Testis (tissue), 2 donors: ENCODE measurements at regions not wholly inside any gene's neighbourhood (a gene's known extent, or its start where the extent isn't known, plus 50 kb on each side); places are given as distances from the start of the nearest gene placed in this dataset.

ENCODE experiments used
- DNase-seq: peaks from one replicate; pipeline ENCODE4 v3.0.0-alpha.2; 2019
- H3K27ac ChIP-seq, 2 donors: fragments of 200-600 bp; sonication (generic); one replicate each; pipeline ENCODE4 v1.5.1; 2019
- H3K27me3 ChIP-seq: fragments of 200-600 bp; sonication (generic); one replicate; pipeline ENCODE4 v1.5.1; 2019
- H3K36me3 ChIP-seq: fragments of 200-600 bp; sonication (generic); one replicate; pipeline ENCODE4 v1.5.1; 2017; ENCODE audit warnings: low read depth; ENCODE audit errors: missing control alignments
- H3K4me1 ChIP-seq: fragments of 200-600 bp; sonication (generic); one replicate; pipeline ENCODE4 v1.5.1; 2019
- H3K4me3 ChIP-seq, 2 donors: fragments of 200-600 bp; sonication (generic); one replicate each; pipeline ENCODE4 v1.5.1; 2017 to 2019
- H3K9me3 ChIP-seq: fragments of 200-600 bp; sonication (generic); one replicate; pipeline ENCODE4 v1.5.1; 2017
- POLR2A ChIP-seq: fragments of 450-650 bp; IDR thresholded peaks from one replicate; pipeline ENCODE4 v1.6.1; 2017; ENCODE audit warnings: antibody characterized with exemption, mild to moderate bottlenecking, moderate library complexity
- WGBS, 2 donors: methylation state at CpG; one replicate each; pipeline ENCODE4 v1.1.5; 2018; 5-methylcytosine and 5-hydroxymethylcytosine counted together
- intact Hi-C: fragments of 100-400 bp; cut with DNase I; formaldehyde crosslinking; loops from one replicate; pipeline ENCODE4 v1.15.1; 2023; ENCODE audit warnings: low total_unique reads
- TF ChIP-seq, protein P1 (sequence below), 3 experiments: fragments of 450-650 bp in 2 of 3; fragments of 200-600 bp in 1 of 3; sonication (generic) in 1 of 3; IDR thresholded peaks; one replicate each; pipeline ENCODE4 v1.5.1; 2016 to 2019; ENCODE audit warnings: antibody characterized with exemption in 3 of 3, mild to moderate bottlenecking in 2 of 3, moderate library complexity in 1 of 3

DNA sequence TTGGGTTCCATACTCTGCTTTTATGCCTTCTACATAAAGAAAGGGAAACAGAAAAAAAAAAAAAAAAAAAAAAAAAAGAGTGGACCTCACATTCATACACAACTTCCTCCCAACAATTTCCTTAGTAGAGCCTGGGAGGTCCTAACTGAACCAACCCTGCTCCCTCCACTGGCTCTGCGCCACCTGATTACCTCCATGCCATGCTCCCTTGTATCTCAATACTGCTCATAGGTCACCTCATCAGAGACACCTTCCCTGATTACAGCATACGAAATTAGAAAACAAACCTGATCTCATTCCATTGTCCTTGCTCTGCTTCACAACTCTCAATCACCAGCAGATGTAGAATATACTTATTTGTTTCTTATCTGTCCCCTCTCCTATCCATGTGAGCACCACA is 134.2 kb upstream of the EYA4 start:
- Histone ChIP-seq H3K4me3 (no peak overlapping the region), H3K27ac (no peak overlapping the region), H3K9me3 (no peaks in the 10 kb centered on the region), H3K4me1 (no peaks in the 10 kb centered on the region), H3K36me3 (no peaks in the 10 kb centered on the region), H3K27me3 (no peaks in the 10 kb centered on the region)
- intact Hi-C loops = no loop called here
- TF ChIP-seq, protein P1, sequence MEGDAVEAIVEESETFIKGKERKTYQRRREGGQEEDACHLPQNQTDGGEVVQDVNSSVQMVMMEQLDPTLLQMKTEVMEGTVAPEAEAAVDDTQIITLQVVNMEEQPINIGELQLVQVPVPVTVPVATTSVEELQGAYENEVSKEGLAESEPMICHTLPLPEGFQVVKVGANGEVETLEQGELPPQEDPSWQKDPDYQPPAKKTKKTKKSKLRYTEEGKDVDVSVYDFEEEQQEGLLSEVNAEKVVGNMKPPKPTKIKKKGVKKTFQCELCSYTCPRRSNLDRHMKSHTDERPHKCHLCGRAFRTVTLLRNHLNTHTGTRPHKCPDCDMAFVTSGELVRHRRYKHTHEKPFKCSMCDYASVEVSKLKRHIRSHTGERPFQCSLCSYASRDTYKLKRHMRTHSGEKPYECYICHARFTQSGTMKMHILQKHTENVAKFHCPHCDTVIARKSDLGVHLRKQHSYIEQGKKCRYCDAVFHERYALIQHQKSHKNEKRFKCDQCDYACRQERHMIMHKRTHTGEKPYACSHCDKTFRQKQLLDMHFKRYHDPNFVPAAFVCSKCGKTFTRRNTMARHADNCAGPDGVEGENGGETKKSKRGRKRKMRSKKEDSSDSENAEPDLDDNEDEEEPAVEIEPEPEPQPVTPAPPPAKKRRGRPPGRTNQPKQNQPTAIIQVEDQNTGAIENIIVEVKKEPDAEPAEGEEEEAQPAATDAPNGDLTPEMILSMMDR (IDR thresholded peaks at IDR 0.05) = no peak
- TF ChIP-seq POLR2A = no peak
- 81 to 89% methylated on average over 2 of the region's 2 CpGs for WGBS, 2 donors
- DNase-seq = no peak

DNA sequence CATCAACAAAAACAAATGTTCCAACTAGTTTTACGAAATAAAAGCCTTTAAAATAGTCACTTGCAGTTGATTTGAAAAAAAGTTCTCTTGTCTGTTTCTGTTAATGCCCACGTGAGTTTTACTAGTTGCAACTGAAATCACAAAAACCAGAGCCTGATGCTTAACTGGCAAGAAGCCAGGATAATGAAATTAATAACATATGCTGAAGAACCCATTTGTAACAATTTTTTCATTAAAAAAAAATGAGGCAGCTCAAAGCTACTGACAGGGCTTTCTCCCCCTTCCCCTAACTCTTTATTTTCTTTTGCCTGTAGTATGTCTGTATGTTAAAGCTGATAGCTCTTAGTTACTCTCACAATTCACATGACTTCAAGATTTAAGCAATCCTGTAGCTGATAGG is 132.7 kb upstream of the EYA4 start:
- Histone ChIP-seq H3K4me1 (no peaks in the 10 kb centered on the region), H3K27ac (no peak overlapping the region), H3K36me3 (no peaks in the 10 kb centered on the region), H3K9me3 (no peaks in the 10 kb centered on the region), H3K27me3 (no peaks in the 10 kb centered on the region), H3K4me3 (no peak overlapping the region)
- no peak for DNase-seq
- TF ChIP-seq POLR2A = no peak
- TF ChIP-seq, protein P1 (IDR thresholded peaks at IDR 0.05) = no peak
- WGBS, 2 donors = 40 to 47% methylated on average over 2 of the region's 2 CpGs
- intact Hi-C loops = no loop called here

DNA sequence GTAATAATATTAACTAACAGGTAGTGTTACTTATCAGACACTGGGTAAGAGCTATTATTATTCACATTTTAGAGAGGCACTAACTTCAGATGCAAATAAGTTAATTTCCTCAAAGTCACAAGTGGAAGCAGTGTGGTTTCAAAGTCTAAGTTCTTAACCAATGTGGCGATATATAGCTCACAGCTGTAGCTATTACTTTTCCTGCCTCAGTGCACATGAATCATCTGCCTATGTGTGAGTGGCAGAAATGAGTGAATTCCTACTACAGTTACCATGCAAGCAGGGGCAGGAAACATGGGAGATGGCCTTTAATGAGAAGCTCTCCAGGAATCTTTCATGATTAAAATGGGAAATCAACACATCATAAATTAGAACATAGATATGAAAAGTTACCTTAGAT is 126.2 kb upstream of the EYA4 start:
- Histone ChIP-seq H3K36me3 (no peaks in the 10 kb centered on the region), H3K4me1 (no peaks in the 10 kb centered on the region), H3K27ac (no peak overlapping the region), H3K4me3 (no peak overlapping the region), H3K9me3 (no peaks in the 10 kb centered on the region), H3K27me3 (no peaks in the 10 kb centered on the region)
- DNase-seq = no peak
- 86 to 93% methylated on average over 1 of the region's 1 CpG for WGBS, 2 donors
- TF ChIP-seq, protein P1 (IDR thresholded peaks at IDR 0.05) = no peak
- TF ChIP-seq POLR2A = no peak
- intact Hi-C loops = no loop called here

DNA sequence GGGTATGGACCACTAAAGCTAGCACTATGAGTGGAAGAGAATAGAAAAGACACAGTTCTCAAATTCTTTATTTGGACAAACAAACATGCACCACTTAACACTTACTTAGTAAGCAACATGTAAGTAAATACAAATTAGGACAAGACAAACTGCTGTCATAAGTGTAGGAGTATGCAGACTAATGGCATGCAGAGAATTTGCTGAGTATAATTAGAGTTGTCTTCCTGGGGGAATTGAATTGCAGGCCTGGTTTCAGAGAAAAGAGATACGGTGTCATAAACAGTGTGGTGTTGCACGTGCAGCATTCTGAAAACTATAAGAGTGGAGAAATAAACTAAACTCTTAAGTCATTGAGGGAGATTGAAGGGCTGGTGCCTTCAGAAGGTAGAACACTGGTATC is 125.2 kb upstream of the EYA4 start:
- Histone ChIP-seq H3K4me3 (no peak overlapping the region), H3K27ac (no peak overlapping the region), H3K36me3 (no peaks in the 10 kb centered on the region), H3K27me3 (no peaks in the 10 kb centered on the region), H3K9me3 (no peaks in the 10 kb centered on the region), H3K4me1 (no peaks in the 10 kb centered on the region)
- DNase-seq = no peak
- no peak for TF ChIP-seq POLR2A
- TF ChIP-seq, protein P1 (IDR thresholded peaks at IDR 0.05) = no peak
- WGBS, 2 donors = 20 to 27% methylated on average over 2 of the region's 2 CpGs
- intact Hi-C loops = no loop called here

DNA sequence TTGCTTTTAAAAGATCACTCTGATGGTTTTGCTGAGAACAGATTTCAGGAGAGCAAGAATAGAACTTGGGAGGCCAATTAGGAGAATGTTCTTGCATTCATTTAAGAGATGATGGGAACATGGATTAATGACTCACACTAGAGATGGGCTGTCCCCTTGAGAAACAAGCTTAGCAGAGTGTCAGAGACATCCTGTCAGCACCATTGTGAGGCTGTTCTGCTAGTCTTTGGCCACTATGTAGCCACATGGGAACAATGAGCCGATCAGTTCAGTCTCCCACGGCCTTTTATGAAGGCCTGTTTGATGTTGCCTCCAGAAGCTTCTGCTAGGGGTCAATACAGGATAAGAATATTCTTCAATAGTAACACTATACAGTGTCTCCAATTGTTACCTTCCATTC is 113.0 kb upstream of the EYA4 start:
- no peak overlapping the region for H3K4me3 ChIP-seq
- peak; percentile 73 for DNase-seq
- H3K27me3 ChIP-seq = no peaks in the 10 kb centered on the region
- H3K36me3 ChIP-seq = no peaks in the 10 kb centered on the region
- H3K27ac ChIP-seq = no peak overlapping the region
- 52 to 66% methylated on average over 2 of the region's 2 CpGs for WGBS, 2 donors
- H3K4me1 ChIP-seq = peaks cover 5% of the 10 kb centered on the region
- no peaks in the 10 kb centered on the region for H3K9me3 ChIP-seq
- intact Hi-C loops = no loop called here
- TF ChIP-seq, protein P1 (IDR thresholded peaks at IDR 0.05) = no peak
- no peak for TF ChIP-seq POLR2A
